K562 (cell line): ENCODE measurements at regions not wholly inside any gene's neighbourhood (a gene's known extent, or its start where the extent isn't known, plus 50 kb on each side); places are given as distances from the start of the nearest gene placed in this dataset.

ENCODE experiments used
- ATF1 ChIP-seq, 2 experiments: fragments of 450-650 bp in 1 of 2; IDR thresholded peaks; 2 replicates each; pipeline ENCODE4 v1.6.1; 2016; ENCODE audit warnings: missing compliant biosample characterization in 1 of 2, missing genetic modification characterization in 1 of 2
- MEF2A ChIP-seq: IDR thresholded peaks from 2 replicates; pipeline ENCODE4 v1.6.1; 2011; ENCODE audit warnings: low read depth, mild to moderate bottlenecking, low read length, moderate library complexity; ENCODE audit not compliant: control insufficient read depth
- RBM14 ChIP-seq: fragments of 200-400 bp; formaldehyde crosslinking; IDR thresholded peaks from 2 replicates; pipeline ENCODE4 v1.6.1; 2018; ENCODE audit warnings: low read depth, mild to moderate bottlenecking, low read length, moderate library complexity, borderline replicate concordance; ENCODE audit not compliant: insufficient read depth
- ZNF57 ChIP-seq: fragments of 450-650 bp; formaldehyde crosslinking; IDR thresholded peaks from 2 replicates; pipeline ENCODE4 v1.4.0; 2020; ENCODE audit warnings: mild to moderate bottlenecking, moderate library complexity
- TF ChIP-seq, protein P1 (sequence below): fragments of 450-650 bp; IDR thresholded peaks from 2 replicates; pipeline ENCODE4 v1.6.1; 2018; ENCODE audit warnings: mild to moderate bottlenecking, low read depth; ENCODE audit not compliant: partially characterized antibody
- TF ChIP-seq, protein P2 (sequence below): fragments of 450-650 bp; conservative IDR thresholded peaks from 2 replicates; pipeline ENCODE4 v1.6.1; 2016; ENCODE audit warnings: missing genetic modification characterization, low read depth, mild to moderate bottlenecking, missing compliant biosample characterization, moderate library complexity
- TF ChIP-seq, protein P3 (sequence below): sonication (generic); formaldehyde crosslinking; IDR thresholded peaks from 2 replicates; pipeline ENCODE4 v1.8.0; 2022; ENCODE audit warnings: mild to moderate bottlenecking, missing genetic modification reagents, borderline replicate concordance

DNA sequence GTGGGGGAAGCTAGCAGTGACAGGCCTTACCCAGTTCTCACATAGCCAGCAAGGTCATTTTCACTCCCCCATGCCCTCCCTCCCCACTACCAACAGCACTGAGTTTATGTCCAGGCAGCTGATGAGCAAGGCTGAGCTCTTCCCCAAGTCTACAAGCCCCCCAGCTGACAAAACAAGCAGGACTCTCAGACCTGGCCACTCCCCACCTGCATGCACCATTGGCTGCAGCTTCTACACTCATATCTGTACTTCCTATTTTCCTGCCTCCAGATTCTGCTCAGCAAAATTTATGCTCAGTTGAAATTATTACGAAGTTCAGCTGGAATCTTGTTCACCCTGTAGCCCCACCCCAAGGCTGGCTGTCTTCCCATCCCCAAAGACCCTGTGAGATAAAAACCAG is 339.3 kb downstream of the ARL6IP6 start (continued):
- TF ChIP-seq, protein P1, sequence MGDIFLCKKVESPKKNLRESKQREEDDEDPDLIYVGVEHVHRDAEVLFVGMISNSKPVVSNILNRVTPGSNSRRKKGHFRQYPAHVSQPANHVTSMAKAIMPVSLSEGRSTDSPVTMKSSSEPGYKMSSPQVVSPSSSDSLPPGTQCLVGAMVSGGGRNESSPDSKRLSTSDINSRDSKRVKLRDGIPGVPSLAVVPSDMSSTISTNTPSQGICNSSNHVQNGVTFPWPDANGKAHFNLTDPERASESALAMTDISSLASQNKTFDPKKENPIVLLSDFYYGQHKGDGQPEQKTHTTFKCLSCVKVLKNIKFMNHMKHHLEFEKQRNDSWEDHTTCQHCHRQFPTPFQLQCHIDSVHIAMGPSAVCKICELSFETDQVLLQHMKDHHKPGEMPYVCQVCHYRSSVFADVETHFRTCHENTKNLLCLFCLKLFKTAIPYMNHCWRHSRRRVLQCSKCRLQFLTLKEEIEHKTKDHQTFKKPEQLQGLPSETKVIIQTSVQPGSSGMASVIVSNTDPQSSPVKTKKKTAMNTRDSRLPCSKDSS: no peak
- TF ChIP-seq MEF2A: no peak
- TF ChIP-seq, protein P2, sequence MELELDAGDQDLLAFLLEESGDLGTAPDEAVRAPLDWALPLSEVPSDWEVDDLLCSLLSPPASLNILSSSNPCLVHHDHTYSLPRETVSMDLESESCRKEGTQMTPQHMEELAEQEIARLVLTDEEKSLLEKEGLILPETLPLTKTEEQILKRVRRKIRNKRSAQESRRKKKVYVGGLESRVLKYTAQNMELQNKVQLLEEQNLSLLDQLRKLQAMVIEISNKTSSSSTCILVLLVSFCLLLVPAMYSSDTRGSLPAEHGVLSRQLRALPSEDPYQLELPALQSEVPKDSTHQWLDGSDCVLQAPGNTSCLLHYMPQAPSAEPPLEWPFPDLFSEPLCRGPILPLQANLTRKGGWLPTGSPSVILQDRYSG: no peak
- TF ChIP-seq, protein P3, sequence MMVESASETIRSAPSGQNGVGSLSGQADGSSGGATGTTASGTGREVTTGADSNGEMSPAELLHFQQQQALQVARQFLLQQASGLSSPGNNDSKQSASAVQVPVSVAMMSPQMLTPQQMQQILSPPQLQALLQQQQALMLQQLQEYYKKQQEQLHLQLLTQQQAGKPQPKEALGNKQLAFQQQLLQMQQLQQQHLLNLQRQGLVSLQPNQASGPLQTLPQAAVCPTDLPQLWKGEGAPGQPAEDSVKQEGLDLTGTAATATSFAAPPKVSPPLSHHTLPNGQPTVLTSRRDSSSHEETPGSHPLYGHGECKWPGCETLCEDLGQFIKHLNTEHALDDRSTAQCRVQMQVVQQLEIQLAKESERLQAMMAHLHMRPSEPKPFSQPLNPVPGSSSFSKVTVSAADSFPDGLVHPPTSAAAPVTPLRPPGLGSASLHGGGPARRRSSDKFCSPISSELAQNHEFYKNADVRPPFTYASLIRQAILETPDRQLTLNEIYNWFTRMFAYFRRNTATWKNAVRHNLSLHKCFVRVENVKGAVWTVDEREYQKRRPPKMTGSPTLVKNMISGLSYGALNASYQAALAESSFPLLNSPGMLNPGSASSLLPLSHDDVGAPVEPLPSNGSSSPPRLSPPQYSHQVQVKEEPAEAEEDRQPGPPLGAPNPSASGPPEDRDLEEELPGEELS: no peak
- no peak for TF ChIP-seq RBM14
- no peak for TF ChIP-seq ATF1 (CRISPR knock-in tag; IDR thresholded peaks at IDR 0.05)
- TF ChIP-seq ATF1 (tag; IDR thresholded peaks at IDR 0.05): no peak
- TF ChIP-seq ZNF57 (CRISPR knock-in tag): no peak
